ENCODE measurements at regions not wholly inside any gene's neighbourhood (a gene's known extent, or its start where the extent isn't known, plus 50 kb on each side); places are given as distances from the start of the nearest gene placed in this dataset.
A peak's percentile ranks its signal among the peaks of the same experiment; 100 is the strongest.
"Not testable (repeated sequence)": the region's sequence is repeated elsewhere in the genome, so short reads cannot be mapped to it uniquely, and the experiment has no call there.

GRCh38 chr4:66506985-66507384 is 836.7 kb upstream of the EPHA5 start:
- DNase-seq = no peak

DNA sequence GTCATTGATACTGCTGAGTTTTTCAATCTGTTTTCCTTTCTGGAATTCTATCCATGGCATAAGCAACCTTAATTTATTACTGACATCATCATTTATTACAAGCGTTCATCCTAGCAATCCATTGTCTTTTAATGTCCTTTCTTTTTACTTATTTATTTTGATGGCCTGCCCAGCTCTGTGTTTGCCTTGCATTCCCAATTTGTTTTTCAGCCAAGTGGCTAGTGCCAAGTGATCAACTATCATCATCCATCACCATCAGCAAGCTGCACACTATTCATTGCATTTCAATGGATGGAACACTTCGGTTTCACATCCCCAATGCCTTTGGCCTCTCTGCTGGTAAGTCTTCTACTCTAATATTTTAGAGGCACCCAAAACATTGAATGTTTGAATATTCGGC is 831.7 kb upstream of the EPHA5 start:
- peak; percentile 69 for DNase-seq

DNA sequence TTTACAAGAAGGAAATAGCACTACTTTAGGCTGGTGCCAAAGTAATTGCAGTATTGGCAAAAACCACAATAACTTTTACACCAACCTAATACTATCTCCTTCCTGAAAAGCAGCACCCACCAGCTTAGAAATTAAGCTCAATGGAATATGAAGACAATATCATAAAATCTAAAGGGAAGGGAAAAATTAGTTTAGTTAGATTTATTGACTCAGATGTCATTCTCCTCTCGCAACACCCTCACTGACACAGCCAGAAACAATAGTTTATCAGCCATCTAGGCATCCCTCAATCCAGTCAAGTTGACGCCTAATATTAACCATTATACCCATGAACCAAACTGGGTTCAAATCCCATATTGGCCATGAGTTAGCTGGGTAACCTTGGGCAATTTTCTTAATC is 820.4 kb upstream of the EPHA5 start:
- no peak for DNase-seq

GRCh38 chr4:66489783-66490452 is 819.6 kb upstream of the EPHA5 start:
- no peak for DNase-seq

DNA sequence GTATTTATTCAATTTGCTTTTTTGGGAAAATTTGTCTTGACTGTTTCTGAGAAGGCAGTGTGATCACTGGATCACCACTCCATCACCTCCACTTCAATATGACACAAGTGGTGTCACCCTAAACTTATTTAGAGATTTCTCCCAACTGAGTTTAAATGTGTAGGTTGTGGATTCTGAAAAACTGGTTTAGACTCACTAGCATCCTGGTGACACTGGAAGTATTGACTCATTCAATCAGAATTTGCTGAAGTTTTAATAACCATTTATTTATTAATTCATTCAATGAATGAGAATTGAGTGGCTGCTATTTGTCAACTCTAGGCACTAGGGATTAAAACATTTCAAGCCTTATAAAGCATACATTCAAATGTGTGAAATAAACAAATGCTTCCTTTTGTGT is 819.1 kb upstream of the EPHA5 start:
- no peak for DNase-seq

DNA sequence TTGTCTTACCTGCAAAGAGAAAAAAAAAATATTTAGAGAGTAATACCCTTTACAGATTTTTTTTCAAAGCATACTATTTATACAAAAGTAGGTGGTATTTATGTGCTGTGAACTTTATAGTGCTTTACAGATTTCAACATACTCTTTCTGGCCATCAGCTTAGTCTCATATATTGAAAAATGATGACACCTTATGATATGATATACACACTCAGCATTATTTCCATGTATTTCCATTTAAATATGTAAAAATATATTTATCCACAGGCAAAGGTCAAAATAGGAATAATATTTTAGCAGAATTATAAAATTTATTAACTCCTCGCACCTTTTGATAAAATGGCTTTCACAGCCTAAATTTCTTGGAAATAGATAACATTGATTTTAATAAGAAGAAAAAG is 815.8 kb upstream of the EPHA5 start:
- DNase-seq = no peak

GRCh38 chr4:66482186-66482585 is 811.9 kb upstream of the EPHA5 start:
- no peak for DNase-seq

DNA sequence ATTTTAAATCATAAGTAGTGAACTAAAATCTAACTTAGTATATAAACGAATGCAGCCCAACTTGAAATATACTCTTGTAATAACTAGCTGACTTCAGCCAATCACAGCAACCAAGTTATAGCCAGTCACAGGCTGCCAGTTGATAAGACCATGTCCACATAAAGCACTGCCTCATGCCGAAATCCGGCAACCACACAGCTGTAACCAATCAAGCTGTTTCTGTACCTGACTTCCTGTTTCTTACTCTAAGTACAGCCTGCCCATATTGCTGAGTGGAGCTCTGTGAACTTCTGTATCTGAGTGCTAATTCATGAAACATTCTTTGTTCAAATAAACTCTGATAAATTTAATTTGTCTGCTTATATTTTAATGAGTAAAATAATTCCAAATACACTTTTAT is 805.3 kb upstream of the EPHA5 start:
- DNase-seq = no peak

DNA sequence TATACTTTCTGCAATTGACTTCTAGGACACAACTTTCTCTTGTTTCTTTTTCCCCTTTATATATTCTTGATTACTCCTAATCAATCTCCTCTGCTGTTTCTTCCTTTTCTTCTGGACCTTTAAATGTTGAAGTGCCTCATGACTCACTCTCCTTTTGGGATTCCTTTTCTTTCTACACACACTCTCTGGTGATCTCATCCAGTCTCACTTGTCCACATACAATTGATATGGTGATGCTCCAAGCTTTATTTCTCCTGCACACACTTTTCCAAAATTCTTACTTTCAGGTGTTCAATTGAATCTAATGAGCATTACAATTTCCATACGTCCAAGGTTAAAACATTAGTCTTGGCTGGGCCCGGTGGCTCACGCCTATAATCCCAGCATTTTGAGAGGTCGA is 794.8 kb upstream of the EPHA5 start:
- DNase-seq = no peak

- DNase-seq = not testable (repeated sequence)
These were observed 792.6 kb upstream of the EPHA5 start for GRCh38 chr4:66462890-66463289.

DNA sequence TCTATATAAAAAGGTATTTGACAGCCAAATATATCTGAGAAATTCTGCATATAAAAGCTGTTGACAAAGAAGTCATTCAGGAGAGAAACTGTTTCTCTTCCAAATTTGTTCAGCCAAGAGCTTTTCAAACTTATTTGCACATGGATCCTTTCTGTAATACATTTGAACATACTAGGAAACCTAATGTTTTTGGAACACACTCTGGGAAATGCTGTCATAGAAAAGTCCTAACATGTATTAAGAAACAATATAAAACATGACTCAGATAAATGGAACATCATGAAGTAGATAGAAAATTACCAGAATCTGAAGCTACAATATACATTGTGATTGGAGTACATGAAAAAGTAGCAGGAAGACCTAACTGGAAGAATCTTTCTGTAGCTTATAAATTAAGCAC is 781.5 kb upstream of the EPHA5 start:
- DNase-seq = no peak

DNA sequence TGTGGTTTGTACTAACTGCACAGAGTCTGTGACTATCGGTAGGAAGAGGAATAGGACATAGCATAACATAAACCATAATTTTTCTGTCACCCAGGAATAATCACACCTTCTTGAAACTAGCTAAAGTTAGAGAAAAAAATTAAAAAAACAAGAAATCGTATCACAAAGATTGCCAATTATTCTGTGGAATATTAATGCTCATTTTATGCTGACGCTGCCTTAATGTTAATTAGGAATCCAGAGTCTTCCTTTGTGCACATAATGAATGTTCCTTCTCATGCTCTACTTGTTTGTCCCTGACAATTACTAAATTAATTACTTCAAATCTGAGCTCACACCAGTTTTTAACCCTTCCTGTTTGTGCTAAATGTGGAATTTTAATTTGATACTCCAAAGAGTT is 772.7 kb upstream of the EPHA5 start:
- DNase-seq = no peak

GRCh38 chr4:66439508-66439907 is 769.2 kb upstream of the EPHA5 start:
- DNase-seq = no peak

DNA sequence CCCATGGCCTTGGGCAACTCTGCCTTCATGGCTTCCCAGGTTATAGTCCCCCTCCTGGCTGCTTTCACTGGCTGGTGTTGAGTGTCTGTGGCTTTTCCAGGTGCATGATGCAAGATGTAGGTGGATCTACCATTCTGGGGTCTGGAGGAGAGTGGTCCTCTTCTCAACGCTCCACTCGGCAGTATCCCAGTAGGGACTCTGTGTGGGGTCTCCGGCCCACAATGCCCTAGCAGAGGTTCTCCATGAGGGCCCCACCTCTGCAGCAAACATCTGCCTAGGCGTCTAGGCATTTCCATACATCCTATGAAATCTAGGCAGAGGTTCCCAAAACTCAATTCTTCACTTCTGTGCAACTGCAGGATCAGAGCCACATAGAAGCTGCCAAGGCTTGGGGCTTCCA is 763.4 kb upstream of the EPHA5 start:
- DNase-seq = no peak

DNA sequence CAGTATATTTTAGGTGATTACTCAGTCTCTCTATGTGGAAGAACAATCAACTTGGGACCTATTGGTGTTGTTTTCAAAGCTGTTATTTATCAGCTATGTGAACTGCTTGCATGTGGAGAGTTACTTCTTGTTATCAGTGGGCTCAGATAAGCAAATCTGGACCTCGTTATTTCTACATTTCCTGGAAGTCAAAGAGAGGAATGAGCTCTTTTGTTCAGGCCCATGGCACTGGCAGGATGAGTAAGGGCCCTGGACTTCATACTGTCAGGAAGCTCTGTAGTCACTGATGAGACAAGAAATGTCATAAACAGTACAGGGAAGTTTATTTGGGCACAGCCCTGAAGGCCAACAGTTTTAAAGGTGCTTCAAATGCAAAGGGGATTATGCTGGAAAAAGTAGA is 760.6 kb upstream of the EPHA5 start:
- DNase-seq = no peak

DNA sequence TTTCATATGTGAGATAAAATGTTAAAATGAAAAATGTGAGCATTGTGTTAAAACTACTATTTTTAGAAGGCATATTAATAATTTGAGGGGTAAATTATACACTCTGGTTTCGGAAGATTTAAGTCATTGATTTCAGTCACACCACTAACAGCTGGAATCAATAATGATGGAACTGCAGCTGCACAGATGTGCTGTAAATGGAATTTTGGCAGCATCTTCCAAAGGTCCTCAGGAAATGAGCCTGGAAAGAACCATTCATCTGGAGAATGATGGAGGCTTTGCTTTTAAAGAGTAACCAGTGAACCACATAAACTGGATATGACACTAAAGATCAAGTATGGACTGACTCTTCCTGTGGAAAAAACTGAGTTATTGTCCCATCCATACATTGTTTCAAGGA is 759.0 kb upstream of the EPHA5 start:
- DNase-seq = no peak

GRCh38 chr4:66416425-66416824 is 746.1 kb upstream of the EPHA5 start:
- no peak for DNase-seq

- DNase-seq = no peak
These were observed 733.9 kb upstream of the EPHA5 start for GRCh38 chr4:66404141-66404540.

- no peak for DNase-seq
These were observed 706.6 kb upstream of the EPHA5 start for GRCh38 chr4:66376921-66377320.

DNA sequence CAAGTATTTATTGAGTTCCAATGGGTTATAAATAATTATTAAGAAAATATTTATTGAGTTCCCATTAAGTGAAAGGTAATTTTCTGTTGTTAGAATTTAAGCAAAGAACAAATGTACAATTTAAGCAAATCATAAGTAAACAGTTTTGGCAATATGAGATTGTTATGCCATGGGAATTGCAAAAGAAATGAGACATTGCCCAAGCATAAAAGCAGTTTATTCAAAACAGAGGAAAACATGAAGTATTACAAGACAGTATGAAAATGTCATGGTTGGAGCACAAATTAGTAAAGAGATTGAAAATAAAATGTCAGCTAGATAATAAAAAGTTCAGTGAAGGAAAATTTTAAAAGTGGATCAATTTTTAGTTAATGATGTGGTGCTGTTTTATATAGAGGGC is 706.1 kb upstream of the EPHA5 start:
- DNase-seq = no peak

GRCh38 chr4:66373268-66373667 is 703.0 kb upstream of the EPHA5 start:
- DNase-seq = no peak

- DNase-seq = no peak
These were observed 702.4 kb upstream of the EPHA5 start for GRCh38 chr4:66372706-66373105.

GRCh38 chr4:66367043-66367660 is 696.9 kb upstream of the EPHA5 start:
- DNase-seq = no peak

DNA sequence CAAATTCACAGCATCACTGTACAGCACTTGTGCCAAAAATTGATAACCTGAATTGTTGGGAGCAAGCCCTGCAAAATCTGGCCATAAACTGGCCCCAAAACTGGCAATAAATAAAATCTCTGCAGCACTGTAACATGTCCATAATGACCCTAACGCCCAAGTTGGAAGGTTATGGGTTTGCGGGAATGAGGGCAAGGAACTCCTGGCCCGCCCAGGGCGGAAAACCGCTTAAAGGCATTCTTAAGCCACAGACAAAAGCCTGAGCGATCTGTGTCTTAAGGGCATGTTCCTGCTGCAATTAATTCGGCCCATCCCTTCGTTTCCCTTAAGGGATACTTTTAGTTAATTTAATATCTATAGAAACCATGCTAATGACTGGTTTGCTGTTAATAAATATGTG is 690.1 kb upstream of the EPHA5 start:
- not testable (repeated sequence) for DNase-seq

- peak; percentile 52 for DNase-seq
These were observed 687.0 kb upstream of the EPHA5 start for GRCh38 chr4:66357316-66357715.
